ENCODE measurements at regions not wholly inside any gene's neighbourhood (a gene's known extent, or its start where the extent isn't known, plus 50 kb on each side); places are given as distances from the start of the nearest gene placed in this dataset.

GRCh38 chr6:122063761-122064160 is 335.7 kb upstream of the HSF2 start:
- no peaks in the 10 kb centered on the region for H4K20me1 ChIP-seq (ENCODE audit: insufficient read depth)
- H3K4me2 ChIP-seq, result no peak overlapping the region
- H2AFZ ChIP-seq (ENCODE audit: low read depth), result no peak overlapping the region
- H3K79me2 ChIP-seq (ENCODE audit: insufficient read depth, low read depth), result no peaks in the 10 kb centered on the region
- no peak for TF ChIP-seq CTCF (conservative IDR thresholded peaks at IDR 0.05; ENCODE audit: low read depth, low read length)
- no peak overlapping the region for H3K27ac ChIP-seq
- H3K36me3 ChIP-seq (ENCODE audit: insufficient read depth), result no peaks in the 10 kb centered on the region
- no peaks in the 10 kb centered on the region for H3K27me3 ChIP-seq (ENCODE audit: insufficient read depth, low read depth)
- no peak overlapping the region for H3K9ac ChIP-seq
- H3K4me3 ChIP-seq (IDR thresholded peaks at IDR 0.05; ENCODE audit: insufficient read depth, low read depth, low read length), result no peak overlapping the region
- H3K4me1 ChIP-seq (ENCODE audit: low read depth, poor library complexity, severe bottlenecking), result no peaks in the 10 kb centered on the region

GRCh38 chr6:122066200-122066599 is 333.3 kb upstream of the HSF2 start:
- TF ChIP-seq CTCF (conservative IDR thresholded peaks at IDR 0.05; ENCODE audit: low read depth, low read length), result no peak
- H4K20me1 ChIP-seq (ENCODE audit: insufficient read depth), result no peaks in the 10 kb centered on the region
- H3K4me1 ChIP-seq (ENCODE audit: low read depth, poor library complexity, severe bottlenecking), result no peaks in the 10 kb centered on the region
- H3K4me3 ChIP-seq (IDR thresholded peaks at IDR 0.05; ENCODE audit: insufficient read depth, low read depth, low read length), result no peak overlapping the region
- H3K79me2 ChIP-seq (ENCODE audit: insufficient read depth, low read depth), result no peaks in the 10 kb centered on the region
- H3K36me3 ChIP-seq (ENCODE audit: insufficient read depth), result no peaks in the 10 kb centered on the region
- H3K27ac ChIP-seq, result no peak overlapping the region
- H3K27me3 ChIP-seq (ENCODE audit: insufficient read depth, low read depth), result no peaks in the 10 kb centered on the region
- no peak overlapping the region for H3K9ac ChIP-seq
- no peak overlapping the region for H3K4me2 ChIP-seq
- H2AFZ ChIP-seq (ENCODE audit: low read depth), result no peak overlapping the region

- H3K4me3 ChIP-seq (IDR thresholded peaks at IDR 0.05; ENCODE audit: insufficient read depth, low read depth, low read length), result no peak overlapping the region
- H3K79me2 ChIP-seq (ENCODE audit: insufficient read depth, low read depth), result no peaks in the 10 kb centered on the region
- no peak for TF ChIP-seq CTCF (conservative IDR thresholded peaks at IDR 0.05; ENCODE audit: low read depth, low read length)
- no peak overlapping the region for H3K9ac ChIP-seq
- H3K36me3 ChIP-seq (ENCODE audit: insufficient read depth), result no peaks in the 10 kb centered on the region
- no peaks in the 10 kb centered on the region for H3K27me3 ChIP-seq (ENCODE audit: insufficient read depth, low read depth)
- H3K4me1 ChIP-seq (ENCODE audit: low read depth, poor library complexity, severe bottlenecking), result no peaks in the 10 kb centered on the region
- no peak overlapping the region for H3K27ac ChIP-seq
- no peak overlapping the region for H2AFZ ChIP-seq (ENCODE audit: low read depth)
- H3K4me2 ChIP-seq, result no peak overlapping the region
- no peaks in the 10 kb centered on the region for H4K20me1 ChIP-seq (ENCODE audit: insufficient read depth)
Measured at GRCh38 chr6:122068291-122068769, 331.1 kb upstream of the HSF2 start.

GRCh38 chr6:122069932-122070331 is 329.5 kb upstream of the HSF2 start:
- no peaks in the 10 kb centered on the region for H3K36me3 ChIP-seq (ENCODE audit: insufficient read depth)
- no peaks in the 10 kb centered on the region for H3K79me2 ChIP-seq (ENCODE audit: insufficient read depth, low read depth)
- no peak overlapping the region for H2AFZ ChIP-seq (ENCODE audit: low read depth)
- no peak for TF ChIP-seq CTCF (conservative IDR thresholded peaks at IDR 0.05; ENCODE audit: low read depth, low read length)
- H3K27ac ChIP-seq, result no peak overlapping the region
- H4K20me1 ChIP-seq (ENCODE audit: insufficient read depth), result no peaks in the 10 kb centered on the region
- H3K4me1 ChIP-seq (ENCODE audit: low read depth, poor library complexity, severe bottlenecking), result no peaks in the 10 kb centered on the region
- H3K27me3 ChIP-seq (ENCODE audit: insufficient read depth, low read depth), result no peaks in the 10 kb centered on the region
- H3K4me2 ChIP-seq, result no peak overlapping the region
- no peak overlapping the region for H3K4me3 ChIP-seq (IDR thresholded peaks at IDR 0.05; ENCODE audit: insufficient read depth, low read depth, low read length)
- no peak overlapping the region for H3K9ac ChIP-seq
